IgD-negative memory B cell (primary cell): ENCODE measurements at regions not wholly inside any gene's neighbourhood (a gene's known extent, or its start where the extent isn't known, plus 50 kb on each side); places are given as distances from the start of the nearest gene placed in this dataset.
A peak's percentile ranks its signal among the peaks of the same experiment; 100 is the strongest.

ENCODE experiments used
- H3K27ac Mint-ChIP-seq, 3 donors: one replicate each; pipeline ENCODE4 v1.8.0; 2020 to 2022; ENCODE audit warnings: mild to moderate bottlenecking in 3 of 3, mixed read lengths in 3 of 3, moderate library complexity in 1 of 3
- H3K27me3 Mint-ChIP-seq: one replicate; pipeline ENCODE4 v1.8.0; 2021; ENCODE audit warnings: mixed read lengths
- H3K36me3 Mint-ChIP-seq: one replicate; pipeline ENCODE4 v1.8.0; 2020; ENCODE audit warnings: mild to moderate bottlenecking, mixed read lengths
- H3K4me1 Mint-ChIP-seq, 3 donors: one replicate each; pipeline ENCODE4 v1.8.0; 2020 to 2022; ENCODE audit warnings: mixed read lengths in 3 of 3, mild to moderate bottlenecking in 1 of 3
- H3K4me3 Mint-ChIP-seq, 4 donors: one replicate each; pipeline ENCODE4 v1.8.0; 2020 to 2022; ENCODE audit warnings: mild to moderate bottlenecking in 4 of 4, mixed read lengths in 4 of 4, moderate library complexity in 3 of 4
- H3K9me3 Mint-ChIP-seq, 3 donors: one replicate each; pipeline ENCODE4 v1.8.0; 2020 to 2021; ENCODE audit warnings: mixed read lengths in 3 of 3, mild to moderate bottlenecking in 1 of 3

GRCh38 chr1:56065729-56066128 is 513.6 kb downstream of the PLPP3 start:
- H3K36me3 Mint-ChIP-seq = no peaks in the 10 kb centered on the region
- peaks cover 3% of the 10 kb centered on the region for H3K27me3 Mint-ChIP-seq
- H3K27ac Mint-ChIP-seq = no peak overlapping the region
- H3K4me3 Mint-ChIP-seq = no peak overlapping the region
- H3K4me1 Mint-ChIP-seq = peaks cover 5 to 6% (median 6%) of the 10 kb centered on the region in 3 donors
- peaks cover 0 to 3% (median 0%) of the 10 kb centered on the region in 3 donors for H3K9me3 Mint-ChIP-seq

GRCh38 chr1:56064705-56065104 is 514.7 kb downstream of the PLPP3 start:
- peaks cover 3% of the 10 kb centered on the region for H3K27me3 Mint-ChIP-seq

GRCh38 chr1:56063461-56063860 is 515.9 kb downstream of the PLPP3 start:
- peaks cover 0 to 3% (median 0%) of the 10 kb centered on the region in 3 donors for H3K9me3 Mint-ChIP-seq
- H3K27ac Mint-ChIP-seq = no peak overlapping the region
- H3K4me1 Mint-ChIP-seq = peaks cover 5 to 6% (median 6%) of the 10 kb centered on the region in 3 donors
- H3K4me3 Mint-ChIP-seq = no peak overlapping the region
- no peaks in the 10 kb centered on the region for H3K36me3 Mint-ChIP-seq
- H3K27me3 Mint-ChIP-seq = peaks cover 3% of the 10 kb centered on the region

More at GRCh38 chr1:56064705-56065104, 514.7 kb downstream of the PLPP3 start:
- no peak overlapping the region for H3K4me3 Mint-ChIP-seq
- peaks cover 0 to 3% (median 0%) of the 10 kb centered on the region in 3 donors for H3K9me3 Mint-ChIP-seq
- H3K36me3 Mint-ChIP-seq = no peaks in the 10 kb centered on the region
- H3K27ac Mint-ChIP-seq = no peak overlapping the region
- peaks cover 5 to 6% (median 6%) of the 10 kb centered on the region in 3 donors for H3K4me1 Mint-ChIP-seq

- Mint-ChIP-seq H3K27me3 (peaks cover 3% of the 10 kb centered on the region), H3K27ac (peak overlapping the region in 1 of 3 donors; percentile 14), H3K36me3 (no peaks in the 10 kb centered on the region), H3K4me1 (peaks cover 5 to 6% (median 6%) of the 10 kb centered on the region in 3 donors), H3K4me3 (no peak overlapping the region), H3K9me3 (peaks cover 0 to 3% (median 0%) of the 10 kb centered on the region in 3 donors)
These were observed 516.7 kb downstream of the PLPP3 start for GRCh38 chr1:56062625-56063024.

- H3K4me3 Mint-ChIP-seq = no peak overlapping the region
- no peaks in the 10 kb centered on the region for H3K36me3 Mint-ChIP-seq
- no peak overlapping the region for H3K27ac Mint-ChIP-seq
- H3K4me1 Mint-ChIP-seq = peaks cover 5 to 6% (median 6%) of the 10 kb centered on the region in 3 donors
- H3K27me3 Mint-ChIP-seq = peaks cover 3% of the 10 kb centered on the region
- H3K9me3 Mint-ChIP-seq = peaks cover 0 to 3% (median 0%) of the 10 kb centered on the region in 3 donors
These were observed 517.5 kb downstream of the PLPP3 start for GRCh38 chr1:56061824-56062223.

GRCh38 chr1:56060906-56061305 is 518.5 kb downstream of the PLPP3 start:
- Mint-ChIP-seq H3K27me3 (peaks cover 3% of the 10 kb centered on the region), H3K4me1 (peaks cover 5 to 6% (median 6%) of the 10 kb centered on the region in 3 donors), H3K27ac (no peak overlapping the region), H3K4me3 (no peak overlapping the region), H3K9me3 (peaks cover 0 to 3% (median 0%) of the 10 kb centered on the region in 3 donors), H3K36me3 (no peaks in the 10 kb centered on the region)

GRCh38 chr1:56057466-56058405 is 521.6 kb downstream of the PLPP3 start:
- no peak overlapping the region for H3K27ac Mint-ChIP-seq
- H3K4me3 Mint-ChIP-seq = no peak overlapping the region
- H3K36me3 Mint-ChIP-seq = no peaks in the 10 kb centered on the region
- H3K27me3 Mint-ChIP-seq = peaks cover 6% of the 10 kb centered on the region
- H3K4me1 Mint-ChIP-seq = peaks cover 5 to 6% (median 6%) of the 10 kb centered on the region in 3 donors
- peaks cover 0 to 2% (median 0%) of the 10 kb centered on the region in 3 donors for H3K9me3 Mint-ChIP-seq

GRCh38 chr1:56056438-56057287 is 522.7 kb downstream of the PLPP3 start:
- H3K27ac Mint-ChIP-seq = no peak overlapping the region
- H3K27me3 Mint-ChIP-seq = peaks cover 4% of the 10 kb centered on the region
- no peaks in the 10 kb centered on the region for H3K36me3 Mint-ChIP-seq
- peaks cover 2% of the 10 kb centered on the region in 3 donors for H3K4me1 Mint-ChIP-seq
- H3K4me3 Mint-ChIP-seq = no peak overlapping the region
- peaks cover 0 to 1% (median 0%) of the 10 kb centered on the region in 3 donors for H3K9me3 Mint-ChIP-seq

- no peak overlapping the region for H3K27ac Mint-ChIP-seq
These were observed 524.4 kb downstream of the PLPP3 start for GRCh38 chr1:56054959-56055358.

GRCh38 chr1:56052041-56052440 is 527.3 kb downstream of the PLPP3 start:
- no peak overlapping the region for H3K27ac Mint-ChIP-seq

More at GRCh38 chr1:56054959-56055358, 524.4 kb downstream of the PLPP3 start:
- Mint-ChIP-seq H3K4me3 (no peak overlapping the region), H3K4me1 (no peaks in the 10 kb centered on the region), H3K36me3 (no peaks in the 10 kb centered on the region), H3K9me3 (peaks cover 0 to 8% (median 5%) of the 10 kb centered on the region in 3 donors), H3K27me3 (peaks cover 7% of the 10 kb centered on the region)

GRCh38 chr1:56050911-56051310 is 528.5 kb downstream of the PLPP3 start:
- peak overlapping the region in 1 of 3 donors; percentile 48 for H3K27ac Mint-ChIP-seq
- no peaks in the 10 kb centered on the region for H3K36me3 Mint-ChIP-seq
- peaks cover 7% of the 10 kb centered on the region for H3K27me3 Mint-ChIP-seq
- H3K4me1 Mint-ChIP-seq = no peaks in the 10 kb centered on the region
- H3K4me3 Mint-ChIP-seq = no peak overlapping the region
- H3K9me3 Mint-ChIP-seq = peaks cover 0 to 8% (median 5%) of the 10 kb centered on the region in 3 donors

More at GRCh38 chr1:56052041-56052440, 527.3 kb downstream of the PLPP3 start:
- H3K27me3 Mint-ChIP-seq = peaks cover 7% of the 10 kb centered on the region
- no peaks in the 10 kb centered on the region for H3K4me1 Mint-ChIP-seq
- H3K4me3 Mint-ChIP-seq = no peak overlapping the region
- H3K36me3 Mint-ChIP-seq = no peaks in the 10 kb centered on the region
- H3K9me3 Mint-ChIP-seq = peaks cover 0 to 8% (median 5%) of the 10 kb centered on the region in 3 donors

- Mint-ChIP-seq H3K9me3 (peaks cover 0 to 6% (median 4%) of the 10 kb centered on the region in 3 donors), H3K27ac (no peak overlapping the region), H3K27me3 (no peaks in the 10 kb centered on the region), H3K36me3 (no peaks in the 10 kb centered on the region), H3K4me3 (no peak overlapping the region), H3K4me1 (no peaks in the 10 kb centered on the region)
These were observed 533.9 kb downstream of the PLPP3 start for GRCh38 chr1:56045477-56045876.

GRCh38 chr1:56045062-56045461 is 534.3 kb downstream of the PLPP3 start:
- Mint-ChIP-seq H3K9me3 (peaks cover 0 to 2% (median 0%) of the 10 kb centered on the region in 3 donors), H3K4me3 (no peak overlapping the region), H3K27ac (no peak overlapping the region), H3K4me1 (no peaks in the 10 kb centered on the region), H3K27me3 (no peaks in the 10 kb centered on the region), H3K36me3 (no peaks in the 10 kb centered on the region)

GRCh38 chr1:56036479-56036878 is 542.9 kb downstream of the PLPP3 start:
- Mint-ChIP-seq H3K4me1 (no peaks in the 10 kb centered on the region), H3K27me3 (peaks cover 3% of the 10 kb centered on the region), H3K4me3 (no peak overlapping the region), H3K9me3 (no peaks in the 10 kb centered on the region), H3K27ac (no peak overlapping the region), H3K36me3 (no peaks in the 10 kb centered on the region)
